NCI-H1092 treated with DMSO at 0.1 percent for 48 hours (cell line): ENCODE measurements at regions not wholly inside any gene's neighbourhood (a gene's known extent, or its start where the extent isn't known, plus 50 kb on each side); places are given as distances from the start of the nearest gene placed in this dataset.
"Not testable (repeated sequence)": the region's sequence is repeated elsewhere in the genome, so short reads cannot be mapped to it uniquely, and the experiment has no call there.

Experiments used
- DNase-seq: peaks from one replicate; lab custom pipeline; 2025; lab: John Stamatoyannopoulos, UW

GRCh38 chr15:62506217-62506805 lies 341.2 kb upstream of the C2CD4B start:
- no peak for DNase-seq

DNA sequence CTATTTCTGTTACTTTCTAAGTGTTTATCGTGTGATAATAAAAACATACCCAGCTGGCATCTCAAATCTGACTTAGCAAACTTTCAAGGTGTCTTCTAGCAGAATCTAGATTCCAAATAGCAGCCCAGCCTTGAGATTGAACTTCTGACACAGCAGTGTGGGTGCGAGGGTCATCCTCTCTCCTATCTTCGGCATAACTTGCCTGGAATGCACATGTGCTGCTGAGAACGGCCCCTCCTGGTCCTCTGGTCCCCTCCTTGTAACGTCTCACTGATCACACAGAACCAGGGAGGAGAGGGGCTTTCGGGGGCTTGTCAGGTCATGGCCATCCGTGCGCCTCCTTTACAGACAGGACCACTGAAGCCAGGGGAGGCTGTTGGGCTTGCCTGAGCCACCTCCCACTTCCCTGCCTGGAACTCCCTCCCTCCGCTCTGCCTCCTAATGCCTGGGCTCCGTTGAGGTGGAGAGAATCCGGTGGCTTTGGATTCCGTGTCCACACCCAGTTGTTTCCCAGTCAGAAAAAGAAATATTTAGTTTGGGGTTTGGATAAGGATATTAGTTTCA lies 344.4 kb upstream of the C2CD4B start:
- no peak for DNase-seq

- no peak for DNase-seq
Measured at GRCh38 chr15:62510791-62511190, 345.7 kb upstream of the C2CD4B start.

GRCh38 chr15:62512904-62513303 lies 347.8 kb upstream of the C2CD4B start:
- DNase-seq: no peak

GRCh38 chr15:62513893-62514292 lies 348.8 kb upstream of the C2CD4B start:
- DNase-seq: no peak

DNA sequence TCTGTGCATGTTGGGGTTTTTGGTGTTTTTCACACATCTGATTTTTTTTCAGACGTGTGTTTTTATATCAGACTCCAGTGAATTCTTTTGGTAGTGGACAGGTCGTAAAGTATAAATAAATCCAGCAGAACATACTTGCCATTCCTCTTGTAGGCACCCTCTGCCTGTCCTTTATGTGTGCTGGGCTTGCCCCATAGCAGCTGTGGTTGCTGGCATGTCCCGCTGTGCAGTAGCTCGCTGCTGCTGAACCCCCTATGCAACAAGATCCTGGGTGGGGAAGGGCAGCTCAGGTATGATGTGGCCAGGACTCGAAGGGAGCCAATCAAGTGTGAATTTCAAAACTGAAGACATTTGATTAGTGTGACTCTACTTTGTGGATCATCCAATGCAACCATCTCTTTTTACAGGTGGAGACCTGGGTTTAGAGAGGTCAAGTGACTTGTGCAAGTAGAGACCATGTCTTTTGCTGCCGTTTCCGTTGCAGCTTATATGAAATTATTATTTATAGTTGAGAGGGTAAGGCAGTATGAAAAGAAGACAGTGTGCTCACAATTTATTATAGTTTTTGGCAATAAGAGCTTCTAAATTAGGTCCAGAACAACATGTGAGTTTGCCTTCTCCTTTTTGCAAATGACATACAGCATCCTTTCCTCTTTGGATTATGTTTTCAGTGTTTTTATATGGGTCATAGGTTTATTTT lies 350.8 kb upstream of the C2CD4B start:
- DNase-seq: no peak

DNA sequence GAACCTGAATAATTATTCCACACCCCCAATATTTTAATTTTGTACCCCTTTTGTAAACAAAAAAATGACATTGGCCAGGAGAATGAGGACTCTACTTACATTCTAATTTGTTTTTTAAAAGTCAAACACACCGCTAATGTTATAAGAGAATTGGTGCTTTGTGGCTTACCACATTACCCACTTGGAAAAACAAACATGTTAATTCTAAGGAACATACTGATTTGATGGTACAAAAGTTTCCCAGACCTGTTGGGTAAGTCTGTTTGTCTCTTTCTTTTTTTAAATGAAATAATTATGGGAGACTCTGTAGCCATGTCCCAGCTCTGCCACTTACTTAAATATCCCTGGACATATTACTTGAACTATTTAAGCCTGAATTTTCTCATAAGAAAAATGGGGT lies 352.5 kb upstream of the C2CD4B start:
- DNase-seq: no peak

DNA sequence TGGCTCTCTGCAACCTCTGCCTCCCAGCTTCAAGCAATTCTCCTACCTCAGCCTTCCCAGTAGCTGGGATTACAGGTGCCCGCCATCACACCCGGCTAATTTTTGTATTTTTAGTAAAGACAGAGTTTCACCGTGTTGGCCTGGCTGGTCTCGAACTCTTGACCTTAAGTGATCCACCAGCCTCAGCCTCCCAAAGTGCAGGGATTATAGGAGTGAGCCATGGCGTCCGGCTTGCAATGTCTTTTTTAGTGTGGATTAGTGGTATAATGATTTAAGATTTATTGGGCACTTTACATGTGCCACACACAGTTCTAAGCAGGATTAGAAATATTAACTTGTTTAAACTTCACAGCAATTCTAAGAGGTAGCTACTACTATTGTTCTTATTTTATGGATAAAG lies 353.6 kb upstream of the C2CD4B start:
- DNase-seq: not testable (repeated sequence)

- no peak for DNase-seq
Measured at GRCh38 chr15:62519900-62520299, 354.8 kb upstream of the C2CD4B start.

DNA sequence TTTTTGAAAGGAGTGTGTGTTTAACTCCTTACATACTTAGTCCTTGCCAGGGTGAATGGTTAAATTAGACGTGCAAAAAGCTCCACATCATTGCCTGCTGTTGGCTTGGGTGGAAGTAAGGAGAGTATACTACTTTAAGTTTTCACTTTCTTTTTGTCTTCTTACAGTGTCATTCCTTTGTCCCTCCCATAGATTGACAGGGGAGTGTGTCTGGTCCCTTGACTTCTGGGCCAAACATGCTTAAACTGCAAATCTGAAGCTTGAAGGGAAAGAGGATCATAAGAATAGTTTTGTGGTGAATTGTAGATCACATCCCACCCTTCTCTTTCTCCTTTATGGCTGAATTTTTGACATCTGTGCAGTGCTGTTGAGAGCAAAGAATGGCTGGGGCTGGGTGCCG lies 355.8 kb upstream of the C2CD4B start:
- no peak for DNase-seq

- no peak for DNase-seq
Measured at GRCh38 chr15:62521396-62521795, 356.3 kb upstream of the C2CD4B start.

- no peak for DNase-seq
Measured at GRCh38 chr15:62524848-62525247, 359.8 kb upstream of the C2CD4B start.

DNA sequence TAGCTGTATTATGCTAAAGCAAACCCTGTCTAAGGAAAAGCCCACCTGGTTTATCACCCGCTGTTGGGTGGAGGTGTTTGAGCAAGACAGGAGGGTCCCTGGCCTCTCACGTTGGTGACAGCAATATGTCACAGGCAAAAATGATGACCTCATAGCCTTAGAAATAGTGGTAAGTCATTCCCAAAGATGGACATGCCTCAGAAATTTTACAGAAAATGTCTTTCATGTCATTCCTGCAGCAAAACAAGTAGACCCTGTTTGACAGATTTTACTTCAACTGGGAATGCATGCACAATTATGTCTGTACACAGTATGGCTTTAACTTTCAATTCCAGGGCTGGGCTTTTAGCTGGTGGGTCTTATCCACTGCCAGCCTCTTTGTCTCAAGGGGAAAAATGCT lies 362.3 kb upstream of the C2CD4B start:
- no peak for DNase-seq

- no peak for DNase-seq
Measured at GRCh38 chr15:62528505-62528904, 363.4 kb upstream of the C2CD4B start.

DNA sequence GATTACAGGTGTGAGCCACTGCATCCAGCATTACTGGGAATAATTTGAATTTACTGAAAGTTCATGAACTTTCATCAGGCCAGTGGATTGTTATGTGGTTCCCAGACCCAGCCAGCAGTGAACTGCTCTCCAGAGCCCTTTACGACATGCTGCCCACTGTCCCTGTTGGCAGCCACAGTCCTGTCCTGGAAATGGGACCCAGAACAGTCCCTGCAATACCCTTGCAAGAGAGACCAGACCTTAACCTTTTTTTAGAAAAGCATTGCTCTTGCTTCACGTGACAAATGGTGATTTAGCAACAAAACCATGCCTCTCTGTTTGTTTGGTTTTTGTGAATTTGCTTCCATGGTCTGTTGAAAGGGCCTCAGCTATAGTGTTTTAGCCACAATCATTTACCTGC lies 367.3 kb upstream of the C2CD4B start:
- DNase-seq: no peak

DNA sequence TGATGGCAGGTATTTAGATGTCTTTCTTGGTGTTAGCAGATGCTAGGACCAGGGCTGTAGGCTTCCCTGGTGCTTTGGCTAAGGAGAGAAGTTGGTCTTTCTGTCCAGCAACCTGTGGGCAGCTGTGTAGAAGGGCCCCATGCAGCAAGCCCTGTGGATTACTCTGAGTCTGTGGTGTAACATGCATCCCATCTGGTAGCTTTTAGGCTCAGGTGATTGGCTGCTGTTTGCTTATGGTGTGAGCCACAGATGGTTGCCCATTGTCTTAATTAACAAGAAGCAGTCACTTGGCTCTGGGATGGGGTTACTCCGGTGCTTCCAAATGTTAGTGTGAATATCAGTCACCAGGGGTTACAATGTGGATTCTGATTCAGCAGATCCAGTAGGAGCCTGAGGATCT lies 368.6 kb upstream of the C2CD4B start:
- no peak for DNase-seq

GRCh38 chr15:62534996-62535395 lies 369.9 kb upstream of the C2CD4B start:
- no peak for DNase-seq

- no peak for DNase-seq
Measured at GRCh38 chr15:62539236-62539635, 374.2 kb upstream of the C2CD4B start.

DNA sequence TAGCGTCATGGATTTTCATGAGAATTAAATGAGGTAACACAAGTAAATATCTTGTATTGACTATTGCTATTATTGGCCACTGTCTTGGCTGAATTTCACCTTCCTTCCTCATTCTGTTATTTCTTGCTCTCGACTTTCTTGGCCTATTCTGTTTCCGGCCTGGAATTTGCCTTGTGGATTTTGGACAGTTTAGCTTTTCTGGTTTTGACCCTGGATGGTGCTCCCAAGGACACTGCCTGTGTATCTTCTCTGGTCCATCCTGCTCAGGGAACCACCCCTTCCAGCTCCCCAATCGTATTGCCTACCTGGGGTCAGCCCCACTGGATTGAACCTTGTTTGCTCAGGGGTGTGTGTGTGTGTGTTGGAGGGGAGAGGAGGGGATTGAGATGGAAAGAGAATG lies 376.2 kb upstream of the C2CD4B start:
- DNase-seq: no peak

- no peak for DNase-seq
Measured at GRCh38 chr15:62541846-62542245, 376.8 kb upstream of the C2CD4B start.

- DNase-seq: no peak
Measured at GRCh38 chr15:62544446-62544845, 379.4 kb upstream of the C2CD4B start.

DNA sequence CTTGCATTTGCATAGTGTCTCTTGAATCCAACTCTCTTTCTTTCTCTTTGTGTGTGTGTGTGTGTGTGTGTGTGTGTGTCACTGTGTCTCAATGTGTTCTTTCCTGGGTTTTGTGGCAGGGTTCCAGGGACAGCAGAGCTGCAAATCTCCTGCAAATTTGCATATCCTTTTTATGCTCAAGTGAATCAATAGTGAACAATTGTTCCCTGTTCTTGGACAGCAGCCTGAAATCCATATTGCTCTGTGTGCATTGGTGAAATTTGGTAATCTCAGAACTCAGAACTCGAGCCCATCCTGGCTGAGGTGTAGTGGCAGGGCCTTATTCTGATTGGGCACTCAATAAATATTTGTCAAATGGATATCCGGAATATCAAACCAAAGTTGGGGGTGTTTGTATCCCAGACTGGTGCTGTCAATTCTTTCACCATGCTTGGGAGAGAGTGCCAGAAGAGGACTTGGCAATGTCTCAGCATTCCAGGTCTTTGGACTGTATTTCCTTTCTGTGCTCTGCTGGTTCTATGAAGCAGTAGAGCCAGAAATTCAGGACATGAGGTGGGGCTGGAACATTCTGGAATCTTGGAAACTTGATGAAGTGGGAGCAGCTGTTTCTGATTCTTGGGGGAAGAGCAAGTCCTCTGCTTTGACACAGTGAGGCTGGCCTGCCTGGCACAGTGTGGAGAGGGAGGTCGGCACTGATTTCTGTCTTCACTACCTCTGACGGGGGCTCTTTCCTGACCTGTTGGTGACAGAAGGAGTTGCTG lies 380.6 kb upstream of the C2CD4B start:
- no peak for DNase-seq

DNA sequence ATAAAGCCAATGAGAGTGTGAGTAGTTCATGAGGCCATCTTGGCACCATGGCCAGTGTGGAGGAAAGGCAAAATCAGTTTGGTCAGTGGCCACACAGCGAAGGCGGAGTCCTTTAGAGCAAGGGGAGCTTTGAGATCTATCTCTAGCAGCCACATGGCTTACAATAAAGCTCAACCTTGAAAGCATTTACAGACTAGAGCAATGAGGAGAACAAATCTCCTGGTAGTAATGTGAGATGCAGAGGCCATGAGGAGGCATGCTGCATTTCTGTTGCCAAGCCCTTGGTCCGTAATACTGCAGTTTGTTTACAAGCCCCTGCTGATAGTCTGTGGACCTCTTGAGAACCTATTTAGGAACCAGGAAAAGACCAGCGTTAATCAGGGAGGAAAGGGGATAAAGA lies 381.5 kb upstream of the C2CD4B start:
- no peak for DNase-seq
